ENCODE measurements at regions not wholly inside any gene's neighbourhood (a gene's known extent, or its start where the extent isn't known, plus 50 kb on each side); places are given as distances from the start of the nearest gene placed in this dataset.
A peak's percentile ranks its signal among the peaks of the same experiment; 100 is the strongest.

DNA sequence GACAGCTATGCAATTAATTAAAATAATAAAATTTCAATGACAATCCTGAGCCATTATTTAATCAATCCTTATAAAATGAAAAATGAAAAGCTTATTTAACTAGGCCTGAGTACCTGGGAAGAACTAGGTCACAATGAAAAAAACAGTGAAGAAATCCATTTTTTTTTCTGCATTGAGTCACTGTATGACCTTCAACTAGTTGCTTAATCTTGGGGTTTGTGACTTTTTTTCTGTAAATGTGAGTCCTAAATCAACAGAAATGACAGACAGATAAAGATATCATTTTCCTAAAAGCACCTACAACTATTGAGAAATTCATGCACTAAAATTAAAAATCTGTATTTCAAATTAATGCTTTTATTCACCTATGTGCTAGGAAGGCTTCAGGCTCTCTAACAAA is 96.8 kb downstream of the TMEM26 start:
- peak; percentile 34 for DNase-seq (ENCODE audit: low read depth)

- no peak for DNase-seq (ENCODE audit: low read depth)
Measured at GRCh38 chr10:61355211-61355610, 98.0 kb downstream of the TMEM26 start.

DNA sequence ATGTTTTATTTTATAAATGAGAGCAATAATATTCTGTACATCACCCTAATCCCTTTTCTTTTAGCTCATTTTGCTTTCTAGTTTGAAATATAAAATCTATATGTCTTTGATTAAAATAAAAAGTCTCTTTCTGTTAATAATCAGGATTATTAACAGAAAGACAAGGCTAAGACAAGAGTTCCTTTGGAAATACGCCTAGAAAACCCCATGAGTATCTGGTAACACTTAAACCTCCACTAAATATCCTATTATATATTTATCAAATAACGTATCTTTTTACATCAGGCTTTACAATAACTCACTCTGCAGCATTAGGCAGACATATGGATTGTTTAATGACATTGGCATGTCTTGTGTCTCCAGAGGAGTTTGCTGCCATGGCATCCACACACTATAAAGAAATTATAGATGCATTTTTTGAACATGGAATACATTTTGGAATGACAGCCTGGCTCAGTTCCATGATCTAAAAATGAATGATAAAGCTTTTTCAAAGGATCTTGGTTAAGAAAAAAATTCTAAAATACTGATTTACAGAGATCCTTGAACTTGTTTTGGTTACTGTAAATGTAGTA is 98.7 kb downstream of the TMEM26 start:
- DNase-seq (ENCODE audit: low read depth): no peak

DNA sequence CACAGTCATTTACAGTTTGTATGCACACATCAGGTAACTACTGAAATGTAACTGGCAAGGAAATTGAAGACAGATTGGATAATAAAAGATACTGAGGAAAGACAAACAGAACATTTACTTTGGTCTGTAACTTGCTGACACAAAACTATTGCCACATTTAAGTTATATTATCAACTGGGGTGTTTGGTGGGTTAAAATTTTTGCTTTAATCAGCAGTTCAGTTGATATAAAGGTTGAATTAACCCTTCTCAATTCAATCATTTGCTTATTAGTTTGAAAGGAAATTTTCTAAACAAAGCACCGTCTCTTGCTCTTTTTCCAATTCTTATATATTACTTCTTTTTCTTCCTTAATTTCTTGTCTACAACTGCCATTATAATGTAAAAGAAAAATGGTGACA is 102.4 kb downstream of the TMEM26 start:
- DNase-seq (ENCODE audit: low read depth): no peak

DNA sequence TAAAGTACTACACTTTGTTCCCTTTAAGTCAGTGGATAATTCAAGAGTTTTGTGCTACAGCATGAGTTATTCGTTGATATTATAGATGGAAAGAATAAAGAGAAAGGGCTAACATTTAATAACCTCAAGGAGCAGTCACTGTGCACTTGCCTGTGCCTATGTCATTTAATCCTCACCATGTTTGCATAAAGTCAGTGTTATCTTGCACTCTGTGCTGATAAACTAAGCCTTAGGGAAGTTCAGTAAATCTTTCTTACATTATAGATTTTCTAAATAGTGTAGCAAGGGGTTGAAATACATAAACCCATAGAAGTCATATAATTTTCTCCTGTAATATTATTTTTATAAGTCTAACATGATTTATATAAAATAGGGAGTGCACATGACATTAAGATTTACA is 103.1 kb downstream of the TMEM26 start:
- no peak for DNase-seq (ENCODE audit: low read depth)

DNA sequence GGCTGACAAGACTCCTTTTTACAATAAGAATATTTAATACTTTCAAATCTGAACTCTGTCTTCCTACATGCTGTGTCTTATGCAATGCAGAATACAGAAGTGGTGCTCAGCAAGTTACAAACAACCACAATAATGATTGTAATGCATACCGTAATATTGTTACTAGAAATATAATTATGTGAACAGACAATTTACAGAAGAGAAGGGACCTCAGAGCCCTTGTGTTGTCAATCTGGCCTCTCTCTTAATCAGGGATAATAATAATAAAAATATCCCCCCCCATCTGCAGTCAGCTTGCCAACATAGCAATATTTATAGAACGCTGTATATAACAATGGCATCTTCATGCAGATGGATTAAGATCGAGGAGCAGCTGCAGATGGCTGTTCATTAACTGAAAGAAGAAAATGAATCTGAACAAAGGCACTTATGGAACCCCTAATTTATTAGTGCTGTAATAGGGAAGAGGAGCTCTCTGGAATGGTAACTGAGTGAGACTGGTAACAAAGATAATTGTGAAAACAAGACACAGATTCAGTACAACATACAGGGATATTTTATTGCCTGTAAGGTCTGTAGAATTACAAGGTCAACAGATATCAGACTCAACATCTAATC is 106.3 kb downstream of the TMEM26 start:
- no peak for DNase-seq (ENCODE audit: low read depth)

DNA sequence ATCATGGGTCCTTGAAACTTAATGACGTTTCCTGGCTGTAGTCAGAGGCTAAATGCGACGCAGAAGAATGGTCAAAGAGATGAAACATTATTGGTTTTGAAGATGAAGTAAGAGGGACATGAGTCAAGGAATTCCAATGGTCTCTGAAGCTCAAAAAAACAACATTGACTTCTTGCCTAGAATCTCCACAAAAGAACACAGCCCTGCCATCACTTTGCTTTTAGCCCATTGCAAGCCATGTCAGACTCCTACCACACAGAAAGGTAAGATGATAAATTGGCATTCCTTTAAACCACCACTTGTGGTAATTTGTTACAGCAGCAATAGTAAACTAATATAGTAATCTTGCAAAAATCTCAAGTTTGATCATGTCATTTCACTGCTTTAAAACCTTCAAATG is 109.4 kb downstream of the TMEM26 start:
- DNase-seq (ENCODE audit: low read depth): no peak

GRCh38 chr10:61342858-61343572 is 110.2 kb downstream of the TMEM26 start:
- DNase-seq (ENCODE audit: low read depth): no peak

DNA sequence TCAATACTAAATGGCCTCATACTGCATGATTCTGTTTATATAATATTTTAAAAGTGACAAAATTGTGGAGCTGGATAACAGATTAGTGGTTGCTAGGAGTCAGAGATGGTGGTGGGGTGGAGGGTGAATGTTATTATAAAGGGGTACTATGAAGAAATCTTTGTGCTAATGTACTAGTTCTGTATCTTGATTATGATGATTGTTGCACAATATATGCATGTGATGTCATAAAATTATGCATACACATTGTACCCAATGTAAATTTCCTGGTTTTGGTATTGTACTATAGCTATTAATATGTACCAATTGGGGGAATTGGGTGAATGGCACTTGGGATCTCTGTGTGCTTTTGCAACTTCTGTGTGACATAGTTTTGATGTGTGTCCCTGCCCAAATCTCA is 112.2 kb downstream of the TMEM26 start:
- no peak for DNase-seq (ENCODE audit: low read depth)

DNA sequence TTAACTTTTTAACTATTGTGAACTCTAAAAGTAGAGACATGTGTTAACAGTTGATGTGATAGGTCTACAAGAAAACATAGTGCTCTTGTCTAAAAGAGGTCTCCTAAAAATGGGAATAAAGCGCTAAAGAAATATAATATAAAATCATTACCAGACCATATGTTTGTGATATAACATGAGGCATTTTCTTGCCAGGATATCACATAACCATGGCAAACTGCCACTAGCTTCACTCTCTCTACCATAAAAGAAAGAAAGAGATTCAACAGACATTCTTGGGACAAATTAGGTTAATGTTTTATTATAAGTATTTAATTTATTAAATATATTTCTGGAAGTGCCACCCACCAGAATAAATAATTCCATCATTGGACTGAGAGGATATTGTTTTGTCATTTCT is 115.0 kb downstream of the TMEM26 start:
- no peak for DNase-seq (ENCODE audit: low read depth)

DNA sequence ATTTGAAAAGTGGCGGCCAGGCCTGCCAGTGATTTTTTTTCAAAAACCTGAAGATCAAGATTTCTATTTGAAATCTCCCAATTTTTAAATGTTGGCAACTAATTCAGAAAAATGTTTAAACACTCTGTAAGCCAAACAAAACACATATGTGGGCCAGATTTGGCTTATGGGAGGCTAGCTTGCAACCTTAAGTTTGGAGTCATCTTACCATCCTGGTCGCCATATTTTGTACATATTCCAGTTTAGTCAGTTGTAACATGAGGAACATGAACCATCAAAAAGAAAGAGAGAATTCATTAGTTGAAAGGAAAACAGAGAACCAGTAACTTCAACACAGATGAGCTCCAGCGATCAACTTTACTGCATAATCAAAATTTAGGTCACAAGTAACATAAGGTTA is 115.4 kb downstream of the TMEM26 start:
- no peak for DNase-seq (ENCODE audit: low read depth)

GRCh38 chr10:61336831-61337230 is 116.3 kb downstream of the TMEM26 start:
- DNase-seq (ENCODE audit: low read depth): no peak

DNA sequence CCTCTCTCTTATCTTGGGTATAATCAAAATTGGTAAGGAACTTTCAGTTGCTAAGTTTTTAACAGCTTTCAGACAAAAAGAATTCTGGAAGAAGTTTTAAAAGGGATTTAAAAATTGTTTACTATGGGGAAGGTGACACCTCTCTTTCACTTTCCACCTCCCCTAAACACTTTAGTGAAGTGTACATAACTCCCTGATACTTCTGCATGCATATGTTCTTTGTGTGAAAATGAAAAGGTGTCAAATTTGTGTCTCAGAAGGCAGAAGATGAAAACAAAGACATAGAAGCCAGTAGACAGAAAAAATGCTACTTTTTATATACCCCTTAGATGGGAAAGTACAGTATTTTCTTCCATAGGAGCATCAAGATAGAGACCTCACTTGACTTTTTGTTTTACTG is 117.8 kb downstream of the TMEM26 start:
- no peak for DNase-seq (ENCODE audit: low read depth)

DNA sequence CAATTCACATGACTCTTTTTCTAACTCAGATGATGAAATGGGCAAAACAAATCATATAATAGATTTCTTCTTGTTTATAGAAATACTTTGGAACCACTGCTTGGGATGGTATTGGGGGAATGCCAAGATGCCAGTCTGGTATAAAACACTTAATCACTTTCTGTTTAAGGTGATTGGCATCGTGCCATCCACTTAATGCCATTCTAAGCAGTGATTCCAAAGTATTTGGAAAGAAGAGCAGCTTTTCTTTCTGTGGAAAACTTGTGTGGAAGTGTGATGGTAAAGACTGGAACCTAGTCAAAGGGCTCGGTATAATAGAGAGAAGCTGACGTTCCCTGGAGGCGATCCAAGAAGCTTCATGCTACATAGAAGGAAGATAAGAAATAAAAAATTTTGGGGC is 120.6 kb downstream of the TMEM26 start:
- DNase-seq (ENCODE audit: low read depth): no peak

GRCh38 chr10:61330669-61331068 is 122.5 kb downstream of the TMEM26 start:
- no peak for DNase-seq (ENCODE audit: low read depth)

- no peak for DNase-seq (ENCODE audit: low read depth)
Measured at GRCh38 chr10:61329854-61330253, 123.3 kb downstream of the TMEM26 start.

GRCh38 chr10:61325223-61325960 is 127.8 kb downstream of the TMEM26 start:
- DNase-seq (ENCODE audit: low read depth): no peak

- DNase-seq (ENCODE audit: low read depth): no peak
Measured at GRCh38 chr10:61323726-61324125, 129.5 kb downstream of the TMEM26 start.

DNA sequence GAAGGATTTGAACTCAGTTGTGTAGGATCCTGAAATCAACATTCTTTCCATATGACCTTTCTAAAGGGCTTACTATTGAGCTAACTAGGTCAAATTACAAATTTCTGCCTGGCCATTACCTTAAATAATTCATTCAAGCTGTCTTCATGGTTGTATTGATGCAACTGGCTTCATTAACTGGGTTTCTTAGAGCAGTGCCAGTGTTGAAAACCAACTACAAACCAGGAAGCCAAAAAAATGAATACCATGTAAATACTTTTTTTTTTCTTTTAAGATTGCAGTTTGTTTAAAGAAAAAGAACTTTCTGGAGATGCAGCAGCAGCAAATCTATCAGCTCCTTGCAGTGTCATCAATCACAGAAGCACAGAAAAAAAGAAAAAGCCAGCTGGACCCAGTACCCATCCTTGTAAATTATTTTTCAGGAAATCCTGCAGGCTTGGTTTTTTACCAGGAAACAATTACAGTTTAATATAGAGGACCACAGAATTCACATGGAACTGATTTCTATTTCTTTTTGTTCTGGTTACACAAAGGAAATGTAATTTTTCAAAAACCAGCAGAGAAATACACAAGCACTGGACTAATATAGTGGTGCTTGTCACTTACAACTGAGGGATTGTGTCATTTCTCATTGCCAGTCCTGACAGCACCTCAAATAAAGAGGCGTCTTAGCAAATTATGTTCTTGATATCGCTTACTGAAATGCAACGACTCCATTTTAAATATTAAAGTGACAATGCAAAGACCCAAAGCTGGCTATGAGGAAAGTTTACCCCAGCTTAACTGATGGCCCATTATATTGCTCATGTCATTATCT is 131.9 kb downstream of the TMEM26 start:
- no peak for DNase-seq (ENCODE audit: low read depth)

- no peak for DNase-seq (ENCODE audit: low read depth)
Measured at GRCh38 chr10:61320257-61320587, 133.0 kb downstream of the TMEM26 start.

DNA sequence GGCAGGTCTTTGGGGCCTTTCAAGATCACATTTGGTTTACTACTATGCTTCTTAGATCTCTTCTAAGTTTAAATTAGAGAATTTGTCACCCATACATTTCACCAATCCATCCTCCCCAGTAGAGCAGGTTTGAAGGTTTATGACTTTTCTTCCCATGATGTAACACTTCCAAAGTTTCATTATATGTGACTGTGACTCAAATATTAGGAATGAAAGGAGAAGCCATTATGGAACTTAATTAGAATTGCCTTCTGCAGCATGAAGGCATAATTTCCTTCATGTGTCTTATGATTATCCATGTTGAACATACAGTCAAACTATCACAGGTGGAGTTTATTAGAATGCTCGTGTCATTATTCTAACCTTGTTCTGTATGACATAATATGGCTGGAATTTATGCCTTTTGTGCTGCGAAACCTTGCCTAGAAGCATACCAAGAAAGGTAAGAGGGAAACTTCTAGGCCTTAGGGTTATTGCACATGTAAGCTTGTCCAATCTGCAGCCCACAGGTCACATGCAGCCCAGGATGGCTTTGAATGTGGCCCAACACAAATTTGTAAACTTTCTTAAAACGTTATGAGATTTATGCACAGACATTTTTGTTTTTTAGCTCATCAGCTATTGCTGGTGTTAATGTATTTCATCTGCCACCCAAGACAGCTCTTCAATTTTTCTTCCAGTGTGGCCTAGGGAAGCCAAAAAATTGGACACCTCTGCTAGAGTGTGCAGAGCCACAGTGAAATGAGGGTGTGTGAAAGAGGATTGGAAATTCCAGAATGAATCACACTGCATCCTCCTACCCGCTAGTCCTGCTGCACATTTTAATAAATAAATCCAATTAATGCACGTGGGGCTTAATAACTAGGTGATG is 133.6 kb downstream of the TMEM26 start:
- peak; percentile 8 for DNase-seq (ENCODE audit: low read depth)

Measured in iris pigment epithelial cell (primary cell).